GM18867 (cell line): ENCODE measurements at regions not wholly inside any gene's neighbourhood (a gene's known extent, or its start where the extent isn't known, plus 50 kb on each side); places are given as distances from the start of the nearest gene placed in this dataset.

Experiments
- ATAC-seq: cut with Tn5 transposase; IDR thresholded peaks from one replicate; pipeline ENCODE4 v1.9.1; 2021; ENCODE audit warnings: mild to moderate bottlenecking, moderate library complexity; ENCODE audit not compliant: unreplicated experiment

DNA sequence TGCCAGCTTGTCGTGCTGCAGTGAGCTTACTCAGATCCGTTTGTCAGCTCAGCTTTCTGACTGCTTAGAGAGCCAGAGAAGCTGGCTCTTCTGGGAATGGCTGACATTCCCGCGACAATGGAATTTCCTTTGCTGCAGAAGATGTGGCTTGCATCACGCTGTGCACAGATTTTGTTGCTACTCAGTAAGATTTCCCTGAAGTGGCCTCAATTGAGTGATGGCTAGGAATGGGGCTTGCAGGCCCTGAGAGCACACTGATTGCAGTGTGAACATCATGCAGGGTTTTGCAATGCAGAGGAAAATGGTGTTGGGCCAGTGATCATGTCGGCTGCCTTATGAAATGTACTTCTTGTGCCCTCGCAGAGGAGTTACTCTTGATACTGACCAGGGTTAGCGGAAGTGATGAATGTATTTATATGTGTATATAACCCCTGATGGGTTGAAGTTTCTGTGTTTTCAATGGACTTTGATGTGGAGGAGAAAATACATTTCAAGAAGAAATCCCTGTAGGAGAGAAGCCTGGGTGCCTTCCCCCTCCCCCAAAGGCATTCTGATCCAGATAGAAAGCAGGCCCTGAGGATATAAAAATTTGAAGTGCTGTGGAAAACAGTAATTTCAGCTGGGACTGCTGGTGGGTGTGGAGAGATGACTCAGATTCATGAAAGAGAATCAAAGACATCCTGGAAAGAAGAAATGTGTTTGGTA lies 102.5 kb upstream of the PDZRN3 start:
- no peak for ATAC-seq

DNA sequence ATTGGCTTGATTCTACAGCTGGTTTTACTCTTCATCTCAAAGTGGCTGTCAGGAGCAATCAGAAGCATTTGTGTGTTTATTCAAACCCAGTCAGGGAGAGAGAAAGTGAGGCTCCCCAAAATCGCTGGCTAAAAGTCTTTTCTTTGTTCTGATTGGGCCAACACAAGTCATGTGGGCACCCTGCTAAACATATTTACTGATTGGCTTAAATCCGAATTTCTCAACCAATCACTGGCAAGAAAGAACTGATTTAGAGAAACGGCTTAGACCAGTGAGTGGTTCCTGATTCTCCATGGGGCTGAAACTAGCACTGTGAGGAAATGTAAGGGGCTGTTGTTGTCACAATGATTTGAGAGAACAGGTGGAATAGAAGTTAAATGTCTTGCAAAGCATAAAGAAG lies 98.9 kb upstream of the PDZRN3 start:
- ATAC-seq, result no peak

DNA sequence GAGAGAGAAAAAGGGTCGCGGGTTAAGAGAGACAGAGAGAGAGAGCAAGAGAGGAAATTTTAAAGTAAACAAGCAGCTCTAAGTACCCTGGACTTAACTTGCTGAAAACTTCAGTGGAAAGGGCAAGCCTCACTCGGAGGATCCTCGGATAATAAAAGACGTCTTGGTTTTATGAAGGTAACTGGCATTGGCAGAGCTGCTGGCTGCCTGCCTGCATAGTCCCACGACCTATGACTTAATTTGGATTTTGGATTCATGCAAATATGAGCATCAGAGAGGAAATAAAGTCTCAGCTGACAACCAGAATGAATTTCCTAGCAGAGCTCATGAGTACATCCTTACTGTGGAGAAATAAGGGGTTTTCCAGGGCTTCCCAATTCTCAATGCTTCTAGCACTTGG lies 95.1 kb upstream of the PDZRN3 start:
- no peak for ATAC-seq

DNA sequence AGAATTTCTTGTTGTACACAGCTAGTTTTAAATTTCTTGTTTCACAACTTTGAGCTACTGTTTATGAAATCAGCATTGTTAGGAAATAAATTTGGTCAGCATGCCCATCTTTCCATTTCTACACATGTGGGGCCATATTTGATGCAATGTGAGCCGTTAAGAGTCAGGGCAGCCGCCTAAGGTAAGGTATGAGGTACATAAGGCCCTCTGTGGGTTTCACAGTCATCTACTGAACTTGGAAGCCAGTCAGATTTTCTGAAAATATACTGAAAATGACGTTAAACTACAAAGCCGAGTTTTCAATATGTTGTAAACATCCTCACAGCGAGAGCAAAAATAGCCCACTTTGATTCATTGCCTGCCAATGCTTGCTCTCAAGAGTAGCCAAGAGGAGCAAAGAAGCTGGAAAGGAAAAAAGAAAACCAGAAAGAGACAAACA lies 94.7 kb upstream of the PDZRN3 start:
- no peak for ATAC-seq

DNA sequence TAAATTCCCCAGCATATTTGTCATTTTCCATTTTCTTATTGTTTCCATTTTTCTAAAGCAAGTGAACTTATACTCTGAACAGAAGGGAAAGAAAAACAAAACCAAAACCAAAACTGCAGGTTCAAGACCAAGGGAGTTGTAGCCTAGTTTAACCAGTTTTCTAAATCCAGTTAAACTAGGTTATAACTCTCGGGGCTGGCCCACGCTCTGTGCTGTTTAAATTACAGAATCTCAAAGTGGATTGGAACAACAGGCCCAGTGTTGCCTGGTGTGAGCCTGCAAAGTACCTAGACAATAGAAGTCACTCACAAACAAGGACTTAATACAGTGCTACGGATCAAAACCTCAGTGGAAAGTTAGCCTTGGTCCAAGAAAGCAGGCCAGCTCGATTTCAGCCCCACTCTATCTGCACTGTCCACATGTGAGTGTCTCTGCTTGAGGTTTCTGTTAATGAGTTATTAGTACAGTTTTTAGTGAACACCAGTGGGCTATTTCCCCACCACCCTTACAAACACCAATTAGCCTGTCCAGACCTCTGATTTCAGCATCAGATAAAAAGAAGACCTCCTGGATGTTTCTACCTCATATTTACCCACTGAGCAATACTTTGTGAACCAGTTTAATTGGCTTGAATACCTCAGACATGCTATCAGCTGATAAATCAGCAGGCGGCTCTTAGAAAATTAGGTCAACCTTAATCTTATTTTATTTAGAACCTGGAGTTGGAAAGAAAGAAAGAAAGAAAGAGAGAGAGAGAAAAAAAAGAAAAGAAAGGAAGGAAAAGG lies 93.8 kb upstream of the PDZRN3 start:
- peak; percentile 74 for ATAC-seq

DNA sequence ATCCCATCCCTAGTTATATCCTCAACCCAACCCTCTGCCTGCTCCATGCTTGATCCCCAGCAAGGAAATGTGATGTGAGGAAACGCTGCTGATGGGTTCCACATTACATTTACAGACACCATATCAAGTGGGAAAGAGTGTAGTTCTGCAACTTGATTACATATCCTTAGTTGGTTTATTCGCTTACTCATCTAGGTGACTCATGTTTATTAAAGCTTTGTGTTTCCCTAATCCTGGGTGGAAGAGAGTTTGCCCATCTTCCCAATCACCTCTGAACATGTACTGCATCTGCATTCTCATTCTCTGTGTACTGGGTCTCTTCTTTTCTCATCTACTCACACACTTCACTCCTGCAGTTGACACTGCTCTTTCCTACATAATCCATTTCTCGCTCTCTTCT lies 91.7 kb upstream of the PDZRN3 start:
- ATAC-seq, result no peak

DNA sequence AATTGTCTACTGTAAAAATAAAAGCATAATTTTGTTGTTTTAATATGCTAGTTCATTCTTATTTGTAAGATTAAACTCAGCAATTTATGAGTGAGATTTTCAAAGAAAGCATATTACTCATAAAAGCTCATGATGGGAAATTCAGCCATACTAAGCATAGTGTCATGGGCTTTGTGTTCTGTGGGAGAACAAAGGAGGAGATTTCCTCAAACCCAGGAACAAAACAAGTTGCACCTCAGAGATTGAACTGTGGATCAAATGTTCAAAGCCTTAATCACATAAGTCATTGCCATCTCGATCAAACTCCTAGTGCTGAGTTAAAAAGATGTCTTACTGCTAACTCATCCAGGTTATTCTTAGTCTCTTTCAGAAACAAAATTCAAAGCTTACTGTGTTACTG lies 85.6 kb upstream of the PDZRN3 start:
- ATAC-seq, result no peak

DNA sequence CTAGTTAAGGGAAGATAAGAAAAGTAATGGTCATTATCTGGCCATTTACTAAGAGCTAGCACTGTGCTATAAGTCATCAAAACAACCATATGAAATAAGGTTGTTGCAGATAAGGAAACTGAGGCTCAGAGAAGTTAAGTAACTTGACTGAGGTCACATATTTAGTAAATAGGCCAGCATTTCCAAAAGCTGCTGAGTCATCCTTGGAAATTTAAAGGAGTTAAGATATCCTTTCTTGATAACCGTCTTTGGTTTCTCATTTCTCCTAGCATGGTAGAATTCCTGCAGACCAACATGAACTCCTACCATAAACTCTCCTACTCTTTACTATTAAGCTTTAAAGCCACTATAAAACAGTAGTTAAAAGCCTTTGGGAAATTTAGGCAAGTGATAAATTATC lies 85.0 kb upstream of the PDZRN3 start:
- ATAC-seq, result no peak

DNA sequence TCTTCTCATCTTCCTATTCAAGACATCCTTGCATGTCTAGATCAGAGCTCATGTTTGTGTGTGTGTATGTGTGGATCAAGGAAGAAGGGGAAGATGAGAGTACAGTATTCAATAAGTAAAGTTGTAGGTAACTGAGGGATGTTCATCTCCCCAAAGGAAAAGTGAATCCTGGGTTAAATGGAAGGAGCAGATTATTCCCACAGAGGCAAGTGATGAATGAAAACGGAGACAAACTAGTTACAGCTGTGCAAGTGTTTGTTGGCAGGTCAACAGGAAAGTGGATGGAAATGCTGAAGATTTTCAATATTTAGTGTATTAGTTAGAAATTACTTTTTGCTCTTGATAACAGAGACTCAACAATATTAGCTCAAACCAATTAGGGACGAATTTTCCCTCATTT lies 84.2 kb upstream of the PDZRN3 start:
- ATAC-seq, result no peak

DNA sequence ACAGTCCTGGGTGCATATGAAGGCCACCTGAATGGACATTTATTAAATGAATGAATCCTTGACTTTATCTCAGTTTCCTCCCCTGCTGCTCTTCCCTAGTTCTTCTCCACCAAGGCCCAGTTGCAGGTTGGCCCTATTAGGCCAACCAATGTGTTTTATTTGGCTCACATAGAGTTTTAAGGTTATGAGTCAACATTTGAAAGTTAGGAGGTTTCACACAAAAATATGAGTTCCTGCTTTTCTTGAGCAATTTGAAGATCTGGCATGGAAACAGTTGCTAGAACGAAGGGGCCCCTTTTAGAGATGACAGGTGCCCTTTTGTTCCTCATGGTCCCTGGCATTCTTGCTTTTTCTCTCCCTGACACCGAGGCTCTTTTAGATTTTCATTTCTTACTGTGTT lies 83.0 kb upstream of the PDZRN3 start:
- ATAC-seq, result no peak

DNA sequence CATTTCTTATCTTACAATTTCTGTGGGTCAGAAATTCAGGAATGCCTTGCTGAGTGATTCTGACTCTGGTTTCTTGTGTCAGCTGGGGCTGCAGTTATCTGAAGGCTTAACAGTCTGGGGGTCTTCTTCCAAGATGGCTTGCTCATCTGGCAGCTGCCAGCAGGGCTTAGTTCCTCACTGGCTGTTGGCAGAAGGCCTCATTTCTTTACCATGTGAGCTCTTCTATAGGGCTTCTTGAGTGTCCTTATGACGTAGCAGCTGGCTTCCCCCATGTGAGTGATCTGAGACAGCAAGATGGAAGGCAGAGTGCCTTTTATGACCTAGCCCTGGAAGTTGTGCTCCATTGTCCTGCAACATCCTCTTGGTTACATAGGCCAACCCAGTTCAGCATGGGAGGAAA lies 82.0 kb upstream of the PDZRN3 start:
- no peak for ATAC-seq

DNA sequence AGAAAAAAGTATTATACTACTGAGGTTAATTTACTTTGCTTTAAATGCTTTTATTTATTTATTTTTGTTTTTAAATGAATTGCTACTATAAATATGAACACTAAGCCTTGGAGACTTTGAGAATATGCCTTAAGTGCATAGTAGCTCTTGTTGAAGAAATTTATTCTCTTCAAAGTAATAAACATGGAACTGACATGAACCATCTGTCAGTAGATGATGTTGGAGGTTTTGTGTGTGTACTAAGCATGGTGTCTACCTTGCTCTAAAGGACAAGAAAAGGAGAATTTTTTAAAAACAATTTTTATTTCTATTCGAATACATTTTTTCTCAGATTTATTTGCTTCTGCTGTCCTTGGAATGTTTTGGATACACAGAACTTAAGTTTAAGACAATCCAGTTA lies 81.1 kb upstream of the PDZRN3 start:
- ATAC-seq, result no peak

DNA sequence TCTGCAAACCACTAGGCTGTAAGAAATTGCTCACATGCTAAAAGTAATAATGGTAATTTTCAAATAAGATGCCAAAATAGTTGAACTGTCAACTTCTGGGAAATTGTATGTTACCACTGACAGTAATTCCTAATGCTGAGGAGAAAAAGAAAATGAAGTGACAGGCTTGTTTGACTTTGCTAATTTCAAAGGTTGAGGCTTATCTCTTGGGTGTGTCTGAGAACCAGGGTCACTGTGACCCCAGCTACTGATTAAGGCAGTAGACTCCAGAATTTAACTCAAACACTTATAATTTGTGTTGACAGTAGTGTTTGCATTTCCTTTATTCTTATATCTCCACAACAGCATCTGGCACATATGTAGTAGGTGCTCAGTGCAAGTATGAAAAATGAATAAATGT lies 74.6 kb upstream of the PDZRN3 start:
- no peak for ATAC-seq

DNA sequence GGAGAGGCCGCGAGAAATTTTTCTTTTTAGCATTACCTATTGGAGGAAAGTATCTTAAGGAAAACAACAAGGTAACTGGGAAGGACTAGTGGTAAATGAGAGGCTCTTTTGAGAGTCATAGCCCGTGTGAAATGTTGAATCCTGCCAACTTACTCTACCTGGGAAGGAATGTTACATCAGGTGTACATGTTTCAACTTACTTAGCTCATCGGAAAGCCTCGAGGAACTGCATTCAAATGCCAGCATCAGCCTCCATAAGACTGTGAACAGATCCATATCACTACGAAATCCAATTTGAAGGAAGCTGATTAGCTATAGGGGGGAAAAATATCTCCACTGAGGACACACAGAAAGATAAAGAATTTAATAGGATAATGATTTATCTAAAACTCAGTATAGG lies 72.3 kb upstream of the PDZRN3 start:
- ATAC-seq, result no peak

DNA sequence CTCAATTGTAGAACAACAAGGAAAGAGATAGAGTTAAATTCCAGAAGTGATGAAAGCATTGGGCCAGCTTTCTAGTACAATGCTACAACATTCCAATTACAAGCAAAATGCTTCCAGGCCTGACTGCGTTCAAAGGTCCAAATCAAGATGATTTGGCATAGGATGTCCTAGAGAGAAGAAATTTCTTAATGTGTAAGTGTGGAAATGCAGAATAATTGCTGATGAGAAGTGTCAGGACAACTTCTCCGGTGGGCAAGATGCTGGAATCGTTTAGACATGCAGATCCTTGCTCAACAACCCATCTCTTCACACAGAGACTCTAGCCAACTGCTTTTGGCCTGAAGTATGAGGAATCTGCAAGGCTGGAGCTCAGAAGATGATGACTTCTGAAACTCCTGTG lies 71.1 kb upstream of the PDZRN3 start:
- ATAC-seq, result no peak

DNA sequence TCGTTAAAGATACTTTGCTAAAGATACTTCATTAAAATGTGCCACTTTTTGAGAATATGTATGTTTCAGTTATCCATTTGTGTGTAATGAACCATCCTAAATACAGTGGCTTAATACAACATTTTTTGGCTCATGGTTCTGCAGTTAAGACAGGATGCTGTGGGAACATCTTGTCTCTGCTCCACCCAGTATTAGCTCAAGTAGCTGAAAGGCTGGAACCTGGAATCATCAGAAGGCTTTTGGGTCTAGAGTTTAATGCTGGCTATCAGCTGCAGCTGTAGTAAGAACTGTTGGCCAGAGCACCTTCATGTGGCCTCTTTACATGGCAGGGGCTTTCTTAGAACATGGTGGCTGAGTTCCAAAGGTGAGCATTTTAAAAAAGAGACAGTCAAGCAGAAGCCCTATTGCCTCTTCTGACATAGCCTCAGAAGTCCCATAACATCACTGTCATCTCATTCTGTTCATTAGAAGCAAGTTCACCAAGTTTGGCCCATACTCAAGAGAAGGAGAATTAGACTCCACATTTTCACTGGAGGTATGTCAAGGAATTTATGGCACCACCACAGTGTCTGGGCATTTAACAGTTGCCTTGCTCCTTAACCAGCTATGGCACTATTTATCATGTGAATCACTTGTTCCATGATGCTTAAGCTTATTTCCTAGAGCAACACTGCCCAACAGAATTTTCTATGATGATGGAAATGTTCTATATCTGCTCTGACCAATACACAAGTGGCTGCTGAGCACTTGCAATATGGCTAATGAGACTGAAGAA lies 70.4 kb upstream of the PDZRN3 start:
- no peak for ATAC-seq

DNA sequence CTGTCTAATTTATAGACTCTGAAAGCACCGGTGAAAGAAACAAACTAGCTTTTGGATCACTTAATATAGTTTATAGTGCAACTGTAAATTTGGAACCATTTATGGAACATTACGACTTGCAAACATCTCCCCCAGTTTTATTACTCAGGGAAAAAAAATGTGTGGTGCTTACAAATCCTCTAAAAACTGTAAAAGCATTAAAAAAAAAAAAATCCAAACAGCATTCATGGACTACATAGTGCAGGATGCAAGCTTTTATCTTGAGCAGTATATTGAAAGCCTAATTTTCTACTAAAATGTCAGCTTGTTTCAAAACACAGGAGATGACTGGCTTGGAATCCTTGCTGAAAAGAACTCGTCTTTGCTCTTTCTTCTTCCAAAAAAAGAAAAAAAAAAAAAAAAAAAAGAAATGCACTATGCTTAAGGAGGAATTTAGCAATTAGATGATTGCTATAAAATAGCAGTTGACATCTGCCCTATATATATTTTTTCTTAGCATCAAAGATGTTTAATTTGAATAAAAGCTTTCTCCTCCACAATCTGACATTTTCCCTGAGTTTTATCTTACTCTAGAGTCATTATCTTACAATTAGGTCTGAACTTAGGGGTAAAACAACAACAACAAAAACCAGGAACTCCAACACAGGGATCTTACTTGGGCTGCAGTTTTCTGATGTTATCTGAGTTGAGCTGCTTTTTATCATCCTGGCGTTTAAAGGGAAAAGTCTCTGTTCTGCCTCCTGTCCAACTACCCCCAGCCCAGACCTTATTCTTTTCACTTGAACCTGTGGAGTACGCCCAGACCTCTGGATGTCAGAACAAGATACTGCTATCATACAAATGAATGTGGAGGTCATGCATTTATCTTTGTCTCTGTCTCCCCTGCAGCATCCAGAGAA lies 62.6 kb upstream of the PDZRN3 start:
- ATAC-seq, result no peak

DNA sequence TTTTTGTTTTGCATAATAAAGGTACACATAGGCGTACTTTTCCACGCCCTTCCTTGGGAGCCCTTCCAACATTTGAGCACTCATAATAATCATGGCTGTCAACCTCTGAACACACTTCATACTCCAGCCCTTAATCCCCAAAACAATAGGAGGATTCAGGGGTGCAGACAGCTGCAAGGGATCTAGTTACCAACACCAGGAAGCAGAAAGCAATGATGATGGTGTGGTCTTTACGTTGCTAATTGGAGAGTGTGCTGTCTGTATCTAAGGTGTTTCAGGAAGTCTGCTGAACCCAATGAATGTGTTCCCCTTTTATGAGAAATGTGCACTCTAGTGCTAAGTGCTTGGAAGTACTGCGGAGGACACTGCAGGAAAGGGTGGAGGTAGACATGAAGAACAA lies 60.3 kb upstream of the PDZRN3 start:
- no peak for ATAC-seq

DNA sequence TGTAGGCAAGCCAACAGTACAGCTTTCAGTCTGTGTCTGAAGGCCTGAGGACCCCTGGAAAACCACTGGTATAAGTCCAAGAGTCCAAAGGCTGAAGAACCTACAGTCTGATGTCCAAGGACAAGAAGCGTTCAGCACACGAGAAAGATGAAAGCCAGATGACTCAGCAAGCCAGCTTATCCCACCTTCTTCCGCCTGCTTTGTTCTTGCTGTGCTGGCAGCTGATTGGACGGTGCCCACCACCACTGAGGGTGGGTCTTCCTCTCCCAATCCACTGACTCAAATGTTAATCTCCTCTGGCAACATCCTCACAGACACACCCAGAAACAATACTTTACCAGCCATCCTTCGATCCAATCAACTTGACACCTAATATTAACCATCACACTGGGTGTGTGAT lies 59.0 kb upstream of the PDZRN3 start:
- ATAC-seq, result no peak

DNA sequence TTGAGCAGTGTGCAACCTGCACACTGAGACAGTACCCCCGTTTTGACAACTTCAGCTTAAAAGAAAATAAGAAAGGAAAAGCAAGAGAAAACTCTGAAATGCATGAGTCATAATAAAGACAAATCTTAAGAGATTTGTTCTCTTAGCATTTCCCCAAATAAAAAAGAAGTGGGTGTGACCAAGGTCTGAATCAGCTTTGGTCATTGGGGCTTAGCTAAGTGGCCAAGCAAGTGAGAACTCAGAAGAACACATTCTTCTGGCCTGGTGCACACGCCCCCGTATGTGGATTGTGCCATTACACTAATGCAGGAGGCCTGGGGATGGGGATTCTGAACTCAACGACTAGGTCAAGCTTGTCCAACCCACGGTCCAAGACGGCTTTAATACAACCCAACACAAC lies 56.9 kb upstream of the PDZRN3 start:
- no peak for ATAC-seq

DNA sequence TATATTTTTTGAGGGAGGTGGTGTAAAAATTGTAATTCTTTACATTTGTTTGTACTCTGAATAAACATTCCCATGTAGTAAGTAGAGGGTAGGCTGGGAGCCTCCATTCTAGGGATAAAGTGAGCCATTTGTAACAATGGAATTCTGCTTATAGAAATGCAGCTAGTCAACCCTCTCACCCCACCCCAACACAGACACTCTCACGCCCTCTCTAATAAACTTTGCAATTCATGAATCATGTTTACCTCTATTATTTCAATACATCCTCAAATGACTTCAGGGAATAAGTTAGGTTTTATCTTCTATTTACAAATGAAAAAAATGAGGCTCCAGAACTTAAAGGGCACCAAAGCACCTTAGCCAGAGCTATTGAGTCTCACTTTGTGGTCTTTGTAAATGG lies 56.5 kb upstream of the PDZRN3 start:
- no peak for ATAC-seq
